Sigmoid colon (tissue), 6 donors: ENCODE measurements at regions not wholly inside any gene's neighbourhood (a gene's known extent, or its start where the extent isn't known, plus 50 kb on each side); places are given as distances from the start of the nearest gene placed in this dataset.
A peak's percentile ranks its signal among the peaks of the same experiment; 100 is the strongest.

Experiments
- DNase-seq: peaks from one replicate; pipeline ENCODE4 v3.0.0-alpha.2; 2019
- H3K27ac ChIP-seq, 4 donors: fragments of 200-600 bp; sonication (generic); one replicate each; pipeline ENCODE4 v1.5.1; 2016 to 2019; ENCODE audit warnings: mild to moderate bottlenecking in 1 of 4
- H3K27me3 ChIP-seq, 3 donors: fragments of 200-600 bp; sonication (generic); one replicate each; pipeline ENCODE4 v1.5.1; 2019; ENCODE audit warnings: mild to moderate bottlenecking in 1 of 3
- H3K36me3 ChIP-seq, 4 donors: fragments of 200-600 bp; sonication (generic); one replicate each; pipeline ENCODE4 v1.5.1; 2016 to 2019
- H3K4me1 ChIP-seq, 4 donors: fragments of 200-600 bp; sonication (generic); one replicate each; pipeline ENCODE4 v1.5.1; 2017 to 2019
- H3K4me3 ChIP-seq, 4 donors: fragments of 200-600 bp; sonication (generic); one replicate each; pipeline ENCODE4 v1.5.1; 2017 to 2019; ENCODE audit warnings: mild to moderate bottlenecking in 2 of 4, moderate library complexity in 1 of 4
- H3K9me3 ChIP-seq, 4 donors: fragments of 200-600 bp in 3 of 4; sonication (generic) in 3 of 4; one replicate each; pipeline versions ENCODE4 v1.5.1 to v1.6.1; 2013 to 2019
- CTCF ChIP-seq, 4 experiments: fragments of 450-650 bp in 3 of 4; fragments of 200-600 bp in 1 of 4; IDR thresholded peaks; one replicate each; pipeline ENCODE4 v1.5.1; 2016 to 2019; ENCODE audit warnings: antibody characterized with exemption in 4 of 4, mild to moderate bottlenecking in 3 of 4, moderate library complexity in 2 of 4
- EP300 ChIP-seq, 4 donors: sonication (generic); formaldehyde crosslinking; IDR thresholded peaks; one replicate each; pipeline ENCODE4 v1.6.1; 2017; ENCODE audit warnings: antibody characterized with exemption in 4 of 4
- POLR2A ChIP-seq, 2 donors: fragments of 450-650 bp; IDR thresholded peaks; one replicate each; pipeline ENCODE4 v1.6.1; 2016; ENCODE audit warnings: antibody characterized with exemption in 2 of 2, mild to moderate bottlenecking in 2 of 2, moderate library complexity in 2 of 2
- POLR2AphosphoS5 ChIP-seq, 4 donors: sonication (generic); formaldehyde crosslinking; IDR thresholded peaks; one replicate each; pipeline ENCODE4 v1.6.1; 2017; ENCODE audit warnings: antibody characterized with exemption in 4 of 4
- whole genome bisulfite sequencing, 2 donors: extraction: QIAGEN DNeasy Blood & Tissue Kit; methylation state at CpG; one replicate each; pipeline ENCODE4 v1.1.7; 2013; 5-methylcytosine and 5-hydroxymethylcytosine counted together
- intact Hi-C: fragments of 100-400 bp; cut with DNase I; formaldehyde crosslinking; loops from one replicate; pipeline ENCODE4 v1.15.1; 2023
- donor health status: healthy with polysubstance abuse.
- donor health status: healthy.

- TF ChIP-seq CTCF (IDR thresholded peaks at IDR 0.05) = no peak
- TF ChIP-seq POLR2AphosphoS5 (IDR thresholded peaks at IDR 0.05) = peak in 3 of 4 donors; percentile 21 to 51 (median 36)
- TF ChIP-seq EP300 (IDR thresholded peaks at IDR 0.05) = no peak
- Histone ChIP-seq H3K4me1 (peaks cover 0 to 20% (median 12%) of the 10 kb centered on the region in 4 donors), H3K27ac (no peak overlapping the region), H3K9me3 (no peaks in the 10 kb centered on the region), H3K4me3 (no peak overlapping the region), H3K27me3 (no peaks in the 10 kb centered on the region), H3K36me3 (no peaks in the 10 kb centered on the region)
- DNase-seq = no peak
- intact Hi-C loops = no loop called here
- WGBS, 2 donors = 71 to 76% methylated on average over 1 of the region's 1 CpG
Measured at GRCh38 chr4:28209371-28209924, 1348.8 kb downstream of the STIM2 start.

- Histone ChIP-seq H3K27me3 (no peaks in the 10 kb centered on the region), H3K27ac (peak overlapping the region in 1 of 4 donors; percentile 29), H3K4me1 (peaks cover 0 to 20% (median 12%) of the 10 kb centered on the region in 4 donors), H3K4me3 (no peak overlapping the region), H3K36me3 (no peaks in the 10 kb centered on the region), H3K9me3 (no peaks in the 10 kb centered on the region)
- WGBS, 2 donors = 50 to 54% methylated on average over 2 of the region's 2 CpGs
- intact Hi-C loops = no loop called here
- no peak for TF ChIP-seq POLR2A (IDR thresholded peaks at IDR 0.05)
- TF ChIP-seq EP300 (IDR thresholded peaks at IDR 0.05) = no peak
- TF ChIP-seq CTCF (IDR thresholded peaks at IDR 0.05) = no peak
- no peak for TF ChIP-seq POLR2AphosphoS5 (IDR thresholded peaks at IDR 0.05)
- no peak for DNase-seq
Measured at GRCh38 chr4:28211676-28212470, 1351.2 kb downstream of the STIM2 start.

GRCh38 chr4:28221536-28221935 is 1360.9 kb downstream of the STIM2 start:
- H3K4me1 ChIP-seq = peaks cover 0 to 10% (median 4%) of the 10 kb centered on the region in 4 donors
- no peaks in the 10 kb centered on the region for H3K27me3 ChIP-seq
- intact Hi-C loops = no loop called here
- H3K27ac ChIP-seq = no peak overlapping the region
- no peaks in the 10 kb centered on the region for H3K9me3 ChIP-seq
- no peak for TF ChIP-seq POLR2A (IDR thresholded peaks at IDR 0.05)
- TF ChIP-seq EP300 (IDR thresholded peaks at IDR 0.05) = no peak
- TF ChIP-seq CTCF (IDR thresholded peaks at IDR 0.05) = no peak
- no peak for TF ChIP-seq POLR2AphosphoS5 (IDR thresholded peaks at IDR 0.05)
- DNase-seq = no peak
- WGBS, 2 donors = 72 to 79% methylated on average over 1 of the region's 1 CpG
- H3K4me3 ChIP-seq = no peak overlapping the region
- no peaks in the 10 kb centered on the region for H3K36me3 ChIP-seq

- DNase-seq = no peak
- Histone ChIP-seq H3K4me3 (no peak overlapping the region), H3K9me3 (no peaks in the 10 kb centered on the region), H3K4me1 (peaks cover 0 to 22% (median 11%) of the 10 kb centered on the region in 4 donors), H3K36me3 (no peaks in the 10 kb centered on the region), H3K27ac (no peak overlapping the region), H3K27me3 (no peaks in the 10 kb centered on the region)
- TF ChIP-seq POLR2AphosphoS5 (IDR thresholded peaks at IDR 0.05) (no peak), CTCF (IDR thresholded peaks at IDR 0.05) (peak in 1 of 4 experiments; percentile 28)
- intact Hi-C loops = no loop called here
- WGBS, 2 donors = 62 to 68% methylated on average over 2 of the region's 2 CpGs
Measured at GRCh38 chr4:28225050-28225449, 1364.4 kb downstream of the STIM2 start.
